GM04503 (cell line): ENCODE measurements at regions not wholly inside any gene's neighbourhood (a gene's known extent, or its start where the extent isn't known, plus 50 kb on each side); places are given as distances from the start of the nearest gene placed in this dataset.
"Not testable (repeated sequence)": the region's sequence is repeated elsewhere in the genome, so short reads cannot be mapped to it uniquely, and the experiment has no call there.

Experiments used
- DNase-seq: peaks from one replicate; pipeline ENCODE4 v3.0.0-alpha.2; 2012; ENCODE audit warnings: low read depth

- no peak for DNase-seq
Measured at GRCh38 chr6:103326760-103327757, 1532.7 kb downstream of the HACE1 start.

- no peak for DNase-seq
Measured at GRCh38 chr6:103313432-103313831, 1546.3 kb downstream of the HACE1 start.

DNA sequence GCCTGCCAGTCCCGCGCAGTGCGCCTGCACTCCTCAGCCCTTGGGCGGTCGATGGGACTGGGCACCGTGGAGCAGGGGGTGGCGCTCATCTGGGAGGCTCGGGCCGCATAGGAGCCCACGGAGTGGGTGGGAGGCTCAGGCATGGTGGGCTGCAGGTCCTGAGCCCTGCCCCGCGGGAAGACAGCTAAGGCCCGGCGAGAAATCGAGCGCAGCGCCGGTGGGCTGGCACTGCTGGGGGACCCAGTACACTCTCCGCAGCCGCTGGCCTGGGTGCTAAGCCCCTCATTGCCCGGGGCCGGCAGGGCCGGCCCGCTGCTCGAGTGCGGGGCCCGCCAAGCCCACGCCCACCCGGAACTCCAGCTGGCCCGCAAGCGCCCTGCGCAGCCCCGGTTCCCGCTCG lies 1565.3 kb downstream of the HACE1 start:
- DNase-seq: not testable (repeated sequence)

DNA sequence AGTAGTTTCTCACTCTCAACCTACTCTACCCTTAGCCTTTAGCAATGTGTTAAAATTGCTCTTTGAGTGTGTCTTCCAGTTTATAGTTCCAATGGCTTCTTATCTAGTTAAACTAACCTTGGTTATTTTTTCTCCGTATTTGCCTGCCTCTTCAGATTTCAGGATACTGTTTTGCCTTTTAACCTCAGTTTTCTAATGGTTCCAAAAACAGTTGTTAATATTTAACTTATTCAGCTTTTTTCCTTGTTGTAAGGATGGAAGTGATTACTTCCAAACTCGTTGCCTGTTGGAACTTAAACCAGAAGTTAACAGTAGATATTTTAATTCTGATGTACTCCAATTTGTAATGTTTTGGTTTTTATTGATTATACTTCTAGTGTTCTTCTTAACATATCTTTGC lies 1574.9 kb downstream of the HACE1 start:
- DNase-seq: no peak

DNA sequence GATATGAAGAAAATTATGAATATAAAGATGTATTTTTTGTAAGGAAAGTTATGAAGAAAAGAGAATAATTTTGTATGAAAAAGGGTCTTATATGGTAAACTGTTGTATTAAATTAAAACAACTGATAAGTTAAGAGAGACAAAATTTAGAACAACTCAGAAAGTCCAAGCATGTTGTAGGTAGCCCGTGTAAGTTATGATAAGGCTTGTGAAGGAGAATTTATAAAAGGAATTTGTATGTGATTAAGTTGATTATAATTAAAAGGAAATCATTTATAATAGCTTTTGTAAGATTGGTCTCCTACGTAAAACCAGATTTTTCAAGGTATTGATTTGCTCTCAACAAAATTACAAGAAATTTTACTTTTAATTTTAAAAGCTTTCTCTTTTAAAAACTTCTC lies 1579.3 kb downstream of the HACE1 start:
- no peak for DNase-seq

- no peak for DNase-seq
Measured at GRCh38 chr6:103277936-103278335, 1581.8 kb downstream of the HACE1 start.

DNA sequence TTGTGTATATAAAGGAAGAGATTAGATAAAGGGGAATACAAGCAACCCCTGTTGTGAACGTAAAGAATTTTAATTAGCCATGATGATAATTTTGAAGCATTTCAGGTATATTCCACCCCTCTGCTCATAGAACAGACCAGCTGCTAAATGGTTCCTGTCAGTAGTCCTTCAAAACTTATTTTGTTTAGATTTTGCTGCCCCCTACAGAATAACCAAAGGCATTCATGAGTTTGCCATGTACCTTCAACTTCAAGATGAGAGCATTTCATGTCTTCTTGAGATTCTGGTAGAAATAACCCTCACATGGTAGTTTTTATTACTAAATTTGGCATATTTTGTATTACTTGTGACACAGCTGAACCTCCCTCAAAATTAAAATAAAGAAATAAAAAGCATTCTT lies 1586.7 kb downstream of the HACE1 start:
- DNase-seq: no peak

GRCh38 chr6:103269581-103269980 lies 1590.1 kb downstream of the HACE1 start:
- no peak for DNase-seq

- no peak for DNase-seq
Measured at GRCh38 chr6:103268335-103268734, 1591.4 kb downstream of the HACE1 start.

- no peak for DNase-seq
Measured at GRCh38 chr6:103264020-103264419, 1595.7 kb downstream of the HACE1 start.

GRCh38 chr6:103255132-103255531 lies 1604.6 kb downstream of the HACE1 start:
- DNase-seq: no peak

DNA sequence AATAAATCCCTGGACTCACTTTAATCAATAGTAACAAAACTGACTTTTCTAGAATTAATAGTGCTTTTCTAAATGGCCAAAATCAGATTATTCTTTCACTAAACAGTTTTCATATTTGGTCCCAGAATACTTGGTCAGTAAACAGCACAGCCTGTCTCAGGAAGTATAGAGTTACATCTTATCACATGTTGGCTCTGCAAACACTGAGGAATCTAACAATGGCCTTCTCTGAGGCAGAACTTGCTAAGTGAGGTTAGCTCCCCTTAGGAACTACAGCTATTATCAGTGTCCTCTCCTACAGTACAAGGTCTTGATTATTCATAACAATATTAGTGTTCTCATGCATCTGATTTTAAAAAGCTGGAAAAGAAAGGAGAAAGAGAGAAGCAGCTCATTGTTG lies 1622.8 kb downstream of the HACE1 start:
- DNase-seq: no peak

- DNase-seq: no peak
Measured at GRCh38 chr6:103231181-103231580, 1628.5 kb downstream of the HACE1 start.

GRCh38 chr6:103215847-103216246 lies 1643.9 kb downstream of the HACE1 start:
- DNase-seq: no peak

GRCh38 chr6:103210686-103211085 lies 1649.0 kb downstream of the HACE1 start:
- no peak for DNase-seq

GRCh38 chr6:103198386-103198785 lies 1661.3 kb downstream of the HACE1 start:
- no peak for DNase-seq

DNA sequence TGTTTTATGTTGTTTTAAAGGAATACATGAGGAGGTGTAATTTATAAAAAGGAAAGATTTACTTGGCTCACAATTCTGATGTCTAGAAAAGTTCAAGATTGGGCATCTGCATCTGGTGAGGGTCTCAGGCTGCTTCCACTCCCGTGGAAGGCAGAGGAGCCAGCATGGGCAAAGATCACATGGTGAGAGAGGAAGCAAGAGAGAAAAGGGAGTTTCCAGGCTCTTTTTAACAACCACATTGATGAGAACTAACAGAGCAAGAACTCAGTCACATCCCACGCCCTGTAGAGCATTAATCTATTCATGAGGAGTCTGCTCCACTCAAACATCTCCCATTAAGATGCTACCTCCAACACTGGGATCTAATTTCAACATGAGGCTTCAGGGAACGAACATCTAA lies 1666.3 kb downstream of the HACE1 start:
- DNase-seq: no peak

DNA sequence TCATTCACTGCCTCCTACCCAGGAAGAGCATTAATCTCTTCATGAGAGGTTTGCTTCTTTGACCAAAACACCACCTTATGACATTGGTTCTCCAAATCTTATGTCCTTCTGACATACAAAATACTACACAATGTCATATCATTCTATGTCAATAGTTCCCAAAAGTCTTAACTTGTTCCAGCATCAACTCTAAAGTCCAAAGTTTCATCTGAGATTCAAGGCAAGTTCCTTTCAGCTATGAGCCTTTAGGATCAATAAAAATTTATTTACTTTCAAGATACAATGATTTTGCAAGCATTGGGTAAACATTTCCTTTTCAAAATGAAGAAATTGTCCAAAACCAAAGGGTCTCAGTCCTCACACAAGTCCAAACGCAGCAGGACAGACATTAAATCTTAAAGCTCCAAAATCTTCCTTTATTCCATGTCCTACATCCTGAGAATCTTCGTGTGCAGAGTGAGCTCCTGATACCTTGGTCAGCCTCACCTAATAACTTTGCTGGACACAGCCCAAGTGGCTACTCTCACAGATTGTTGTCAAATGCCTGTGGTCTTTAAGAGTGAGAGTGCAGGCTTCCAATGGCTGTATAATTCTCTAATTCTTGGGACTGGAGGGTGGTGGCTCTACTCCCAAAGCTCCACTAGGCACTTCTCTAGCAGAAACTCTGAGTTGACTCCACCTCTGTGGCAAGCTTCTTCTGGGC lies 1668.2 kb downstream of the HACE1 start:
- no peak for DNase-seq

- DNase-seq: no peak
Measured at GRCh38 chr6:103184776-103185175, 1674.9 kb downstream of the HACE1 start.

- DNase-seq: no peak
Measured at GRCh38 chr6:103183831-103184411, 1675.8 kb downstream of the HACE1 start.

GRCh38 chr6:103178193-103178592 lies 1681.5 kb downstream of the HACE1 start:
- DNase-seq: no peak

- DNase-seq: no peak
Measured at GRCh38 chr6:103177791-103178190, 1681.9 kb downstream of the HACE1 start.

- no peak for DNase-seq
Measured at GRCh38 chr6:103175056-103175455, 1684.7 kb downstream of the HACE1 start.
